Activated gamma-delta T cell treated with Interleukin-2 at 50 U/mL for 16 hours (primary cell): ENCODE measurements at regions not wholly inside any gene's neighbourhood (a gene's known extent, or its start where the extent isn't known, plus 50 kb on each side); places are given as distances from the start of the nearest gene placed in this dataset.

ENCODE experiments used
- DNase-seq: peaks from one replicate; pipeline ENCODE4 v3.0.0-alpha.2; 2020

- DNase-seq: no peak
These were observed 359.9 kb downstream of the SIPA1L2 start for GRCh38 chr1:232269988-232270387.

- DNase-seq: no peak
These were observed 361.9 kb downstream of the SIPA1L2 start for GRCh38 chr1:232267837-232268598.

GRCh38 chr1:232267092-232267836 is 362.7 kb downstream of the SIPA1L2 start:
- DNase-seq: no peak

- no peak for DNase-seq
These were observed 366.5 kb downstream of the SIPA1L2 start for GRCh38 chr1:232263452-232263851.

GRCh38 chr1:232262991-232263390 is 366.9 kb downstream of the SIPA1L2 start:
- DNase-seq: no peak

GRCh38 chr1:232260861-232261260 is 369.1 kb downstream of the SIPA1L2 start:
- DNase-seq: no peak

GRCh38 chr1:232260045-232260444 is 369.9 kb downstream of the SIPA1L2 start:
- DNase-seq: no peak

- no peak for DNase-seq
These were observed 370.6 kb downstream of the SIPA1L2 start for GRCh38 chr1:232259333-232259732.

- no peak for DNase-seq
These were observed 377.3 kb downstream of the SIPA1L2 start for GRCh38 chr1:232252546-232253118.

GRCh38 chr1:232250838-232251237 is 379.1 kb downstream of the SIPA1L2 start:
- no peak for DNase-seq

- DNase-seq: no peak
These were observed 379.8 kb downstream of the SIPA1L2 start for GRCh38 chr1:232249861-232250777.

- DNase-seq: no peak
These were observed 380.6 kb downstream of the SIPA1L2 start for GRCh38 chr1:232249339-232249738.

GRCh38 chr1:232248276-232248820 is 381.6 kb downstream of the SIPA1L2 start:
- DNase-seq: no peak

- no peak for DNase-seq
These were observed 382.3 kb downstream of the SIPA1L2 start for GRCh38 chr1:232247669-232248068.

GRCh38 chr1:232244426-232244825 is 385.5 kb downstream of the SIPA1L2 start:
- DNase-seq: no peak

GRCh38 chr1:232239998-232240397 is 389.9 kb downstream of the SIPA1L2 start:
- no peak for DNase-seq

GRCh38 chr1:232239522-232239921 is 390.4 kb downstream of the SIPA1L2 start:
- DNase-seq: no peak

GRCh38 chr1:232238009-232238408 is 391.9 kb downstream of the SIPA1L2 start:
- DNase-seq: no peak

- DNase-seq: no peak
These were observed 402.6 kb downstream of the SIPA1L2 start for GRCh38 chr1:232227306-232227705.

GRCh38 chr1:232226197-232226712 is 403.7 kb downstream of the SIPA1L2 start:
- DNase-seq: peak; percentile 11

- DNase-seq: no peak
These were observed 404.4 kb downstream of the SIPA1L2 start for GRCh38 chr1:232225336-232226131.
